GM12864 (cell line): ENCODE measurements at regions not wholly inside any gene's neighbourhood (a gene's known extent, or its start where the extent isn't known, plus 50 kb on each side); places are given as distances from the start of the nearest gene placed in this dataset.

Source experiments
- DNase-seq: peaks from one replicate; pipeline ENCODE4 v3.0.0-alpha.2; 2011; ENCODE audit warnings: low read depth
- H3K4me3 ChIP-seq: 2 replicates; pipeline ENCODE4 v1.5.1; 2011; ENCODE audit warnings: mild to moderate bottlenecking, low read depth, low read length, control low read depth
- CTCF ChIP-seq: IDR thresholded peaks from 2 replicates; pipeline ENCODE4 v1.5.1; 2011; ENCODE audit warnings: low read depth, mild to moderate bottlenecking, moderate library complexity, low read length, control low read depth, inconsistent platforms; ENCODE audit errors: missing control alignments

GRCh38 chr6:882084-882598 lies 189.2 kb upstream of the EXOC2 start:
- no peak for TF ChIP-seq CTCF
- H3K4me3 ChIP-seq: no peak overlapping the region
- no peak for DNase-seq

GRCh38 chr6:878179-878578 lies 185.2 kb upstream of the EXOC2 start:
- no peak for DNase-seq
- no peak overlapping the region for H3K4me3 ChIP-seq
- no peak for TF ChIP-seq CTCF

- H3K4me3 ChIP-seq: no peak overlapping the region
- no peak for TF ChIP-seq CTCF
- DNase-seq: no peak
Measured at GRCh38 chr6:875012-875411, 182.1 kb upstream of the EXOC2 start.

GRCh38 chr6:872570-873125 lies 179.7 kb upstream of the EXOC2 start:
- no peak for DNase-seq
- H3K4me3 ChIP-seq: no peak overlapping the region
- TF ChIP-seq CTCF: no peak

GRCh38 chr6:871503-871902 lies 178.6 kb upstream of the EXOC2 start:
- TF ChIP-seq CTCF: no peak
- H3K4me3 ChIP-seq: no peak overlapping the region
- no peak for DNase-seq

GRCh38 chr6:870096-870495 lies 177.2 kb upstream of the EXOC2 start:
- no peak for TF ChIP-seq CTCF
- no peak for DNase-seq
- H3K4me3 ChIP-seq: no peak overlapping the region

GRCh38 chr6:868201-868600 lies 175.3 kb upstream of the EXOC2 start:
- no peak overlapping the region for H3K4me3 ChIP-seq
- no peak for TF ChIP-seq CTCF
- no peak for DNase-seq
